ENCODE measurements at regions not wholly inside any gene's neighbourhood (a gene's known extent, or its start where the extent isn't known, plus 50 kb on each side); places are given as distances from the start of the nearest gene placed in this dataset.

- Histone ChIP-seq H2AFZ (ENCODE audit: low read length) (no peak overlapping the region), H3K4me3 (replicated peaks in 1 of 4; ENCODE audit: control extremely low read depth in 1 of 4, insufficient read depth in 1 of 4, low read depth in 3 of 4, low read length in 4 of 4) (no peak overlapping the region), H3K4me1 (ENCODE audit: control insufficient read depth, extremely low read depth, insufficient read depth, low read length) (no peaks in the 10 kb centered on the region), H3K27ac (ENCODE audit: insufficient read depth, low read length) (no peak overlapping the region), H3K27me3 (ENCODE audit: control insufficient read depth, insufficient read depth, low read length) (no peaks in the 10 kb centered on the region), H3K36me3 (ENCODE audit: control insufficient read depth, insufficient read depth, low read length) (no peaks in the 10 kb centered on the region), H3K9ac (ENCODE audit: insufficient read depth, low read length) (no peak overlapping the region), H3K4me2 (ENCODE audit: extremely low read depth, insufficient read depth, low read length) (no peak overlapping the region), H3K79me2 (ENCODE audit: control insufficient read depth, insufficient read depth, low read length) (no peaks in the 10 kb centered on the region), H3K9me3 (ENCODE audit: control insufficient read depth, insufficient read depth, low read depth, low read length) (no peaks in the 10 kb centered on the region), H4K20me1 (ENCODE audit: control insufficient read depth, extremely low read depth, insufficient read depth, low read length) (no peaks in the 10 kb centered on the region)
- TF ChIP-seq EZH2 (IDR thresholded peaks at IDR 0.05; ENCODE audit: low read length, missing control alignments), result no peak
- TF ChIP-seq CTCF (conservative IDR thresholded peaks at IDR 0.05 in 1 of 2, IDR thresholded peaks at IDR 0.05 in 1 of 2; ENCODE audit: low read depth in 1 of 2, low read length in 2 of 2), result no peak
- no peak for DNase-seq (ENCODE audit: low read depth in 2 of 2)
These were observed 146.7 kb upstream of the NFIA start for GRCh38 chr1:60935599-60936110.

- Histone ChIP-seq H3K4me3 (replicated peaks in 1 of 4; ENCODE audit: control extremely low read depth in 1 of 4, insufficient read depth in 1 of 4, low read depth in 3 of 4, low read length in 4 of 4) (no peak overlapping the region), H4K20me1 (ENCODE audit: control insufficient read depth, extremely low read depth, insufficient read depth, low read length) (no peaks in the 10 kb centered on the region)
- no peak for TF ChIP-seq EZH2 (IDR thresholded peaks at IDR 0.05; ENCODE audit: low read length, missing control alignments)
- TF ChIP-seq CTCF (conservative IDR thresholded peaks at IDR 0.05 in 1 of 2, IDR thresholded peaks at IDR 0.05 in 1 of 2; ENCODE audit: low read depth in 1 of 2, low read length in 2 of 2), result no peak
These were observed 152.2 kb upstream of the NFIA start for GRCh38 chr1:60930130-60930529.

GRCh38 chr1:60924964-60925798 is 157.2 kb upstream of the NFIA start:
- Histone ChIP-seq H3K4me2 (ENCODE audit: extremely low read depth, insufficient read depth, low read length) (no peak overlapping the region), H2AFZ (ENCODE audit: low read length) (no peak overlapping the region), H3K4me3 (replicated peaks in 1 of 4; ENCODE audit: control extremely low read depth in 1 of 4, insufficient read depth in 1 of 4, low read depth in 3 of 4, low read length in 4 of 4) (no peak overlapping the region), H3K4me1 (ENCODE audit: control insufficient read depth, extremely low read depth, insufficient read depth, low read length) (no peaks in the 10 kb centered on the region), H4K20me1 (ENCODE audit: control insufficient read depth, extremely low read depth, insufficient read depth, low read length) (no peaks in the 10 kb centered on the region), H3K27ac (ENCODE audit: insufficient read depth, low read length) (no peak overlapping the region), H3K9ac (ENCODE audit: insufficient read depth, low read length) (no peak overlapping the region), H3K27me3 (ENCODE audit: control insufficient read depth, insufficient read depth, low read length) (no peaks in the 10 kb centered on the region), H3K36me3 (ENCODE audit: control insufficient read depth, insufficient read depth, low read length) (no peaks in the 10 kb centered on the region), H3K9me3 (ENCODE audit: control insufficient read depth, insufficient read depth, low read depth, low read length) (no peaks in the 10 kb centered on the region), H3K79me2 (ENCODE audit: control insufficient read depth, insufficient read depth, low read length) (no peaks in the 10 kb centered on the region)
- TF ChIP-seq EZH2 (IDR thresholded peaks at IDR 0.05; ENCODE audit: low read length, missing control alignments) (no peak), CTCF (conservative IDR thresholded peaks at IDR 0.05 in 1 of 2, IDR thresholded peaks at IDR 0.05 in 1 of 2; ENCODE audit: low read depth in 1 of 2, low read length in 2 of 2) (no peak)
- DNase-seq (ENCODE audit: low read depth in 2 of 2), result no peak

More at GRCh38 chr1:60930130-60930529, 152.2 kb upstream of the NFIA start:
- no peaks in the 10 kb centered on the region for H3K79me2 ChIP-seq (ENCODE audit: control insufficient read depth, insufficient read depth, low read length)
- H3K9ac ChIP-seq (ENCODE audit: insufficient read depth, low read length), result no peak overlapping the region
- no peak for DNase-seq (ENCODE audit: low read depth in 2 of 2)
- no peak overlapping the region for H3K4me2 ChIP-seq (ENCODE audit: extremely low read depth, insufficient read depth, low read length)
- H3K4me1 ChIP-seq (ENCODE audit: control insufficient read depth, extremely low read depth, insufficient read depth, low read length), result no peaks in the 10 kb centered on the region
- no peaks in the 10 kb centered on the region for H3K27me3 ChIP-seq (ENCODE audit: control insufficient read depth, insufficient read depth, low read length)
- no peaks in the 10 kb centered on the region for H3K36me3 ChIP-seq (ENCODE audit: control insufficient read depth, insufficient read depth, low read length)
- no peak overlapping the region for H2AFZ ChIP-seq (ENCODE audit: low read length)
- no peak overlapping the region for H3K27ac ChIP-seq (ENCODE audit: insufficient read depth, low read length)
- no peaks in the 10 kb centered on the region for H3K9me3 ChIP-seq (ENCODE audit: control insufficient read depth, insufficient read depth, low read depth, low read length)

All from fibroblast of lung (primary cell).